HG02970 (cell line): ENCODE measurements at regions not wholly inside any gene's neighbourhood (a gene's known extent, or its start where the extent isn't known, plus 50 kb on each side); places are given as distances from the start of the nearest gene placed in this dataset.

Source experiments
- ATAC-seq: cut with Tn5 transposase; IDR thresholded peaks from one replicate; pipeline ENCODE4 v1.9.1; 2021; ENCODE audit warnings: mild to moderate bottlenecking, moderate library complexity, moderate number of reproducible peaks; ENCODE audit not compliant: unreplicated experiment, low FRiP score

GRCh38 chr10:111247781-111248389, 171.1 kb downstream of the ADRA2A start:
- no peak for ATAC-seq

- ATAC-seq: no peak
Measured at GRCh38 chr10:111249925-111250324, 173.1 kb downstream of the ADRA2A start.

- ATAC-seq: no peak
Measured at GRCh38 chr10:111261081-111261615, 184.3 kb downstream of the ADRA2A start.

GRCh38 chr10:111265341-111265740, 188.5 kb downstream of the ADRA2A start:
- no peak for ATAC-seq

GRCh38 chr10:111266165-111266564, 189.3 kb downstream of the ADRA2A start:
- no peak for ATAC-seq

- ATAC-seq: no peak
Measured at GRCh38 chr10:111267673-111268072, 190.8 kb downstream of the ADRA2A start.

- ATAC-seq: no peak
Measured at GRCh38 chr10:111273235-111273634, 196.4 kb downstream of the ADRA2A start.

- ATAC-seq: no peak
Measured at GRCh38 chr10:111273635-111274034, 196.8 kb downstream of the ADRA2A start.

- no peak for ATAC-seq
Measured at GRCh38 chr10:111275091-111275490, 198.3 kb downstream of the ADRA2A start.

- ATAC-seq: no peak
Measured at GRCh38 chr10:111277661-111278060, 200.8 kb downstream of the ADRA2A start.

- ATAC-seq: no peak
Measured at GRCh38 chr10:111278266-111278665, 201.4 kb downstream of the ADRA2A start.

- ATAC-seq: no peak
Measured at GRCh38 chr10:111281516-111281915, 204.7 kb downstream of the ADRA2A start.

GRCh38 chr10:111289461-111289860, 212.6 kb downstream of the ADRA2A start:
- ATAC-seq: no peak

GRCh38 chr10:111290649-111291048, 213.8 kb downstream of the ADRA2A start:
- ATAC-seq: no peak

GRCh38 chr10:111295788-111296187, 219.0 kb downstream of the ADRA2A start:
- no peak for ATAC-seq

- ATAC-seq: no peak
Measured at GRCh38 chr10:111297351-111297848, 220.6 kb downstream of the ADRA2A start.

- no peak for ATAC-seq
Measured at GRCh38 chr10:111298031-111298430, 221.2 kb downstream of the ADRA2A start.

GRCh38 chr10:111299037-111299436, 222.2 kb downstream of the ADRA2A start:
- no peak for ATAC-seq

GRCh38 chr10:111303887-111304286, 227.1 kb downstream of the ADRA2A start:
- no peak for ATAC-seq

- ATAC-seq: no peak
Measured at GRCh38 chr10:111316722-111317212, 239.9 kb downstream of the ADRA2A start.

- no peak for ATAC-seq
Measured at GRCh38 chr10:111319866-111320265, 243.0 kb downstream of the ADRA2A start.

- no peak for ATAC-seq
Measured at GRCh38 chr10:111323389-111323966, 246.6 kb downstream of the ADRA2A start.
